ENCODE measurements at regions not wholly inside any gene's neighbourhood (a gene's known extent, or its start where the extent isn't known, plus 50 kb on each side); places are given as distances from the start of the nearest gene placed in this dataset.

DNA sequence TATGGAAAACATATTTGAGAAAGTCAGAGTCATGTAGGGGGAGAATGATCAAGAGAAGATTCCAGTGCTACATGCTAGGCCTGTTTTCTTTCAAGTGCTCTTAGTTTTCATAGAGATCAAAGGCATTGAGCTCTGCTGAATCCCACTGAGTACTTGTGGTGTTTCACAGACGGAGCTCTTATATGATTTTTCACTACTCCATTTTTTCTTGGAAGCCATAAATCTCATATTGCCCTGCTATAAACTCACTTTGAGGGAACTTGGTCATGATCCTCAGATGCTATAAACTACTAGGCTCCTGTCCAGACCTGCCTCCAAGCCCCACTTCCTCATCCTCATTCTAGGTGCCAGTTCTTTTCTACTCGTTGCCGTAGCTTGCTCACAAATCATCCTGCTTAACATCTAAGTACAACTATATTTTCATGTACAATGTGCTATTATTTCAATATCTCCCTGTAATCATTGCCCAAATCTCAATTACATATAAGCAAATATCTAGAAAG lies 180.8 kb upstream of the CCDC179 start:
- H3K36me3 ChIP-seq (ENCODE audit: control insufficient read depth, low read length): no peaks in the 10 kb centered on the region
- no peaks in the 10 kb centered on the region for H3K9me3 ChIP-seq (ENCODE audit: control insufficient read depth, insufficient read depth, low read length)
- TF ChIP-seq EZH2phosphoT487 (IDR thresholded peaks at IDR 0.05; ENCODE audit: borderline replicate concordance, low read length): no peak
- TF ChIP-seq, protein P1, sequence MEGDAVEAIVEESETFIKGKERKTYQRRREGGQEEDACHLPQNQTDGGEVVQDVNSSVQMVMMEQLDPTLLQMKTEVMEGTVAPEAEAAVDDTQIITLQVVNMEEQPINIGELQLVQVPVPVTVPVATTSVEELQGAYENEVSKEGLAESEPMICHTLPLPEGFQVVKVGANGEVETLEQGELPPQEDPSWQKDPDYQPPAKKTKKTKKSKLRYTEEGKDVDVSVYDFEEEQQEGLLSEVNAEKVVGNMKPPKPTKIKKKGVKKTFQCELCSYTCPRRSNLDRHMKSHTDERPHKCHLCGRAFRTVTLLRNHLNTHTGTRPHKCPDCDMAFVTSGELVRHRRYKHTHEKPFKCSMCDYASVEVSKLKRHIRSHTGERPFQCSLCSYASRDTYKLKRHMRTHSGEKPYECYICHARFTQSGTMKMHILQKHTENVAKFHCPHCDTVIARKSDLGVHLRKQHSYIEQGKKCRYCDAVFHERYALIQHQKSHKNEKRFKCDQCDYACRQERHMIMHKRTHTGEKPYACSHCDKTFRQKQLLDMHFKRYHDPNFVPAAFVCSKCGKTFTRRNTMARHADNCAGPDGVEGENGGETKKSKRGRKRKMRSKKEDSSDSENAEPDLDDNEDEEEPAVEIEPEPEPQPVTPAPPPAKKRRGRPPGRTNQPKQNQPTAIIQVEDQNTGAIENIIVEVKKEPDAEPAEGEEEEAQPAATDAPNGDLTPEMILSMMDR (IDR thresholded peaks at IDR 0.05; ENCODE audit: low read depth, low read length, poor library complexity, severe bottlenecking): no peak
- no peaks in the 10 kb centered on the region for H3K9me2 ChIP-seq (replicated peaks; ENCODE audit: control insufficient read depth, low read length)
- no peaks in the 10 kb centered on the region for H4K20me1 ChIP-seq (ENCODE audit: control insufficient read depth, insufficient read depth, low read depth, low read length)
- no peaks in the 10 kb centered on the region for H3K27me3 ChIP-seq (ENCODE audit: control insufficient read depth, low read length)
- H3K4me3 ChIP-seq (ENCODE audit: low read length): no peak overlapping the region
- no peak overlapping the region for H3K4me2 ChIP-seq (ENCODE audit: low read length)
- no peak overlapping the region for H3K27ac ChIP-seq (ENCODE audit: low read depth, low read length)
- no peaks in the 10 kb centered on the region for H3K79me2 ChIP-seq (ENCODE audit: control insufficient read depth, low read length)
- H3K4me1 ChIP-seq (ENCODE audit: control insufficient read depth, low read length): no peaks in the 10 kb centered on the region
- no peaks in the 10 kb centered on the region for H3F3A ChIP-seq (ENCODE audit: control insufficient read depth, insufficient read depth)

DNA sequence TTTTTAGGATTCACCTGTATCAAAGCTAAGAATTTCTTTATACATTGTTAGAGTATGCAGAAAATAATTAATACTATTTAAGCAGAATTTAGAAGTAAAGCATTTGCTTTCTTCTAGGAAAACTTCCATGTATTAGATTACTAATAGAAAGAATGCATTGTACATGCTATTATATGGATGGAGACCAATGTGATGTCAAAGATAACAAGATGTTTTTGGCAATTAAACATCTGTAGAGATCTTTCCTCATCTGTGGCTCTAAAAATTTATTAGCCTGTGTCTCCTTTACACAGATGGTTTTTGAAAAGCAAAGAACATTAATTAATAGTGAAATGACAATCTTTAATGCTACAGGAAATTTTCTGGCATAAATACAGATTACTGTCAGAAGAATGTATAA lies 198.4 kb upstream of the CCDC179 start:
- Histone ChIP-seq H3K79me2 (ENCODE audit: control insufficient read depth, low read length) (no peaks in the 10 kb centered on the region), H3K36me3 (ENCODE audit: control insufficient read depth, low read length) (no peaks in the 10 kb centered on the region), H4K20me1 (ENCODE audit: control insufficient read depth, insufficient read depth, low read depth, low read length) (no peaks in the 10 kb centered on the region), H3K27ac (ENCODE audit: low read depth, low read length) (no peak overlapping the region), H3K9me3 (ENCODE audit: control insufficient read depth, insufficient read depth, low read length) (no peaks in the 10 kb centered on the region), H3F3A (ENCODE audit: control insufficient read depth, insufficient read depth) (no peaks in the 10 kb centered on the region), H3K4me2 (ENCODE audit: low read length) (no peak overlapping the region), H3K4me1 (ENCODE audit: control insufficient read depth, low read length) (no peaks in the 10 kb centered on the region), H3K27me3 (ENCODE audit: control insufficient read depth, low read length) (no peaks in the 10 kb centered on the region), H3K9me2 (replicated peaks; ENCODE audit: control insufficient read depth, low read length) (no peaks in the 10 kb centered on the region), H3K4me3 (ENCODE audit: low read length) (no peak overlapping the region)
- TF ChIP-seq, protein P1 (IDR thresholded peaks at IDR 0.05; ENCODE audit: low read depth, low read length, poor library complexity, severe bottlenecking): no peak
- no peak for TF ChIP-seq EZH2phosphoT487 (IDR thresholded peaks at IDR 0.05; ENCODE audit: borderline replicate concordance, low read length)

DNA sequence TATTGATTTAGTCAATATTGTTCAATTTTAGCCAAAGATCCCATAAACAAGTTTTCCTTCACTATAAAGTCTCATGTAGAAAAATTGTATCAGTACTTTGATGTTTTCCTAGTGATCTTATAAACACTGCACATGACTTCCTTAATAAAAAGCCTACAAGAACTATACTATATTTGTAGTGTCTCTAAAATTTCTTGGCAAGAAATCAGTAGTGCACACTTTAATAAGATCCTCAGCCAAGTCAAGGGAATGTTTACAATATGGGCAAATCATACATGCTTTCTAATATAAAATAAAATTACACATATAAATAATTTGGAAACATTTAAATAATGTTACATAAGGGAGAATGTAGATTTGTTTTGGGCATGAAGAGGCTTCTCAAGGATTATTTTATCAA lies 203.0 kb upstream of the CCDC179 start:
- no peaks in the 10 kb centered on the region for H3K36me3 ChIP-seq (ENCODE audit: control insufficient read depth, low read length)
- no peaks in the 10 kb centered on the region for H3K27me3 ChIP-seq (ENCODE audit: control insufficient read depth, low read length)
- no peaks in the 10 kb centered on the region for H3K4me1 ChIP-seq (ENCODE audit: control insufficient read depth, low read length)
- no peak overlapping the region for H3K27ac ChIP-seq (ENCODE audit: low read depth, low read length)
- H3K4me2 ChIP-seq (ENCODE audit: low read length): no peak overlapping the region
- H3K79me2 ChIP-seq (ENCODE audit: control insufficient read depth, low read length): no peaks in the 10 kb centered on the region
- no peaks in the 10 kb centered on the region for H4K20me1 ChIP-seq (ENCODE audit: control insufficient read depth, insufficient read depth, low read depth, low read length)
- H3K9me3 ChIP-seq (ENCODE audit: control insufficient read depth, insufficient read depth, low read length): no peaks in the 10 kb centered on the region
- no peak overlapping the region for H3K4me3 ChIP-seq (ENCODE audit: low read length)
- no peaks in the 10 kb centered on the region for H3K9me2 ChIP-seq (replicated peaks; ENCODE audit: control insufficient read depth, low read length)
- TF ChIP-seq, protein P1 (IDR thresholded peaks at IDR 0.05; ENCODE audit: low read depth, low read length, poor library complexity, severe bottlenecking): no peak
- H3F3A ChIP-seq (ENCODE audit: control insufficient read depth, insufficient read depth): no peaks in the 10 kb centered on the region

Measured in DOHH2 (cell line).